ENCODE measurements at regions not wholly inside any gene's neighbourhood (a gene's known extent, or its start where the extent isn't known, plus 50 kb on each side); places are given as distances from the start of the nearest gene placed in this dataset.

GRCh38 chr4:176383273-176384077 lies 63.7 kb downstream of the SPCS3 start:
- TF ChIP-seq CTCF (conservative IDR thresholded peaks at IDR 0.05) (no peak), EZH2 (IDR thresholded peaks at IDR 0.05; ENCODE audit: low read depth) (no peak)
